Body of pancreas (tissue), 4 donors: ENCODE measurements at regions not wholly inside any gene's neighbourhood (a gene's known extent, or its start where the extent isn't known, plus 50 kb on each side); places are given as distances from the start of the nearest gene placed in this dataset.

Source experiments
- ATAC-seq: fragments of 150-250 bp; one replicate; pipeline ENCODE4 v1.9.1; 2016
- DNase-seq, 4 donors: peaks; one replicate each; pipeline ENCODE4 v3.0.0-alpha.2; 2019
- H3K27ac ChIP-seq, 4 donors: fragments of 200-600 bp; sonication (generic); 1 replicate in 3 of 4; 2 replicates in 1 of 4; pipeline versions ENCODE4 v1.5.1 to v1.6.1; 2016 to 2019; ENCODE audit warnings: mild to moderate bottlenecking in 1 of 4, mixed read lengths in 1 of 4, moderate library complexity in 1 of 4
- H3K27me3 ChIP-seq, 2 donors: fragments of 200-600 bp; sonication (generic); one replicate each; pipeline ENCODE4 v1.6.0; 2016; ENCODE audit warnings: mild to moderate bottlenecking in 1 of 2
- H3K36me3 ChIP-seq, 2 donors: fragments of 200-600 bp; sonication (generic); replicated peaks in 1 of 2; 2 replicates each; pipeline ENCODE4 v1.5.1; 2016; ENCODE audit warnings: low read depth in 2 of 2; ENCODE audit not compliant: insufficient read depth in 1 of 2
- H3K4me1 ChIP-seq: fragments of 200-600 bp; sonication (generic); one replicate; pipeline ENCODE4 v1.6.0; 2016
- H3K4me3 ChIP-seq, 2 donors: fragments of 200-600 bp; sonication (generic); 1 replicate in 1 of 2; 2 replicates in 1 of 2; pipeline ENCODE4 v1.5.1; 2016 to 2019
- H3K9me3 ChIP-seq, 3 donors: fragments of 200-600 bp; sonication (generic); 1 replicate in 2 of 3; 2 replicates in 1 of 3; pipeline ENCODE4 v1.5.1; 2016
- POLR2A ChIP-seq, 3 donors: fragments of 450-650 bp; IDR thresholded peaks; one replicate each; pipeline ENCODE4 v1.6.1; 2016; ENCODE audit warnings: antibody characterized with exemption in 3 of 3, mild to moderate bottlenecking in 2 of 3
- WGBS, 2 donors: methylation state at CpG; one replicate each; pipeline ENCODE4 v1.1.5; 2017; 5-methylcytosine and 5-hydroxymethylcytosine counted together
- intact Hi-C: fragments of 100-400 bp; cut with DNase I; formaldehyde crosslinking; loops from one replicate; pipeline ENCODE4 v1.15.1; 2023
- TF ChIP-seq, protein P1 (sequence below), 7 experiments: fragments of 450-650 bp in 4 of 7; fragments of 200-600 bp in 3 of 7; sonication (generic) in 3 of 7; IDR thresholded peaks; one replicate each; pipeline ENCODE4 v1.5.1; 2016 to 2019; ENCODE audit warnings: antibody characterized with exemption in 7 of 7

GRCh38 chr17:77741109-77741508, 217.4 kb upstream of the TNRC6C start:
- TF ChIP-seq, protein P1, sequence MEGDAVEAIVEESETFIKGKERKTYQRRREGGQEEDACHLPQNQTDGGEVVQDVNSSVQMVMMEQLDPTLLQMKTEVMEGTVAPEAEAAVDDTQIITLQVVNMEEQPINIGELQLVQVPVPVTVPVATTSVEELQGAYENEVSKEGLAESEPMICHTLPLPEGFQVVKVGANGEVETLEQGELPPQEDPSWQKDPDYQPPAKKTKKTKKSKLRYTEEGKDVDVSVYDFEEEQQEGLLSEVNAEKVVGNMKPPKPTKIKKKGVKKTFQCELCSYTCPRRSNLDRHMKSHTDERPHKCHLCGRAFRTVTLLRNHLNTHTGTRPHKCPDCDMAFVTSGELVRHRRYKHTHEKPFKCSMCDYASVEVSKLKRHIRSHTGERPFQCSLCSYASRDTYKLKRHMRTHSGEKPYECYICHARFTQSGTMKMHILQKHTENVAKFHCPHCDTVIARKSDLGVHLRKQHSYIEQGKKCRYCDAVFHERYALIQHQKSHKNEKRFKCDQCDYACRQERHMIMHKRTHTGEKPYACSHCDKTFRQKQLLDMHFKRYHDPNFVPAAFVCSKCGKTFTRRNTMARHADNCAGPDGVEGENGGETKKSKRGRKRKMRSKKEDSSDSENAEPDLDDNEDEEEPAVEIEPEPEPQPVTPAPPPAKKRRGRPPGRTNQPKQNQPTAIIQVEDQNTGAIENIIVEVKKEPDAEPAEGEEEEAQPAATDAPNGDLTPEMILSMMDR (IDR thresholded peaks at IDR 0.05), result peak in 1 of 7 experiments; percentile 10
- no peak for TF ChIP-seq POLR2A (IDR thresholded peaks at IDR 0.05)
- ATAC-seq, result no peak
- H3K4me3 ChIP-seq, result no peak overlapping the region
- intact Hi-C loops, result no loop called here
- no peak for DNase-seq
- 30 to 37% methylated on average over 8 of the region's 8 CpGs for WGBS, 2 donors
- no peaks in the 10 kb centered on the region for H3K27me3 ChIP-seq
- no peaks in the 10 kb centered on the region for H3K9me3 ChIP-seq
- H3K36me3 ChIP-seq, result no peaks in the 10 kb centered on the region
- H3K27ac ChIP-seq, result no peak overlapping the region
- no peaks in the 10 kb centered on the region for H3K4me1 ChIP-seq

DNA sequence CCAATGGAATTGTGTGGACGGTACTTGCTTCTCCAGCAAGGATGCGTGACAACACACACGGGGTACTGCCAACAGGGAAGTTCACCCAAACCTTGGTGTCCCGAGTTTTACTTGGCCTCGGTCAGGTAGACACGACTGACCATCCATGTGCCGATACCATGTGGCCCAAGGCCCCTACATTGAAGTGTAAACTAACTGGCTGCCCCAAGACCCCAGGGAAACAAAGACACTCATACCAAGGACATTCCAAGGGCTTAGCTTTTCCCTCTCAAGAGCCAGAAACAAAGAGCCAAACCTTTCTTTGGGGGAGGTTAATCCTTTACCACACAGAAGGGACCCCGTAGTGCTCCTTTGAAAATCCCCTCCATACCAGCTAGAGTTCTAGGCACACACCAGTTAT, 215.9 kb upstream of the TNRC6C start:
- Histone ChIP-seq H3K4me3 (no peak overlapping the region), H3K36me3 (no peaks in the 10 kb centered on the region), H3K9me3 (no peaks in the 10 kb centered on the region), H3K27me3 (no peaks in the 10 kb centered on the region), H3K27ac (no peak overlapping the region), H3K4me1 (no peaks in the 10 kb centered on the region)
- ATAC-seq, result no peak
- no peak for TF ChIP-seq POLR2A (IDR thresholded peaks at IDR 0.05)
- TF ChIP-seq, protein P1 (IDR thresholded peaks at IDR 0.05), result no peak
- 68% methylated on average over 8 of the region's 8 CpGs for WGBS, 2 donors
- DNase-seq, result no peak
- intact Hi-C loops, result no loop called here

DNA sequence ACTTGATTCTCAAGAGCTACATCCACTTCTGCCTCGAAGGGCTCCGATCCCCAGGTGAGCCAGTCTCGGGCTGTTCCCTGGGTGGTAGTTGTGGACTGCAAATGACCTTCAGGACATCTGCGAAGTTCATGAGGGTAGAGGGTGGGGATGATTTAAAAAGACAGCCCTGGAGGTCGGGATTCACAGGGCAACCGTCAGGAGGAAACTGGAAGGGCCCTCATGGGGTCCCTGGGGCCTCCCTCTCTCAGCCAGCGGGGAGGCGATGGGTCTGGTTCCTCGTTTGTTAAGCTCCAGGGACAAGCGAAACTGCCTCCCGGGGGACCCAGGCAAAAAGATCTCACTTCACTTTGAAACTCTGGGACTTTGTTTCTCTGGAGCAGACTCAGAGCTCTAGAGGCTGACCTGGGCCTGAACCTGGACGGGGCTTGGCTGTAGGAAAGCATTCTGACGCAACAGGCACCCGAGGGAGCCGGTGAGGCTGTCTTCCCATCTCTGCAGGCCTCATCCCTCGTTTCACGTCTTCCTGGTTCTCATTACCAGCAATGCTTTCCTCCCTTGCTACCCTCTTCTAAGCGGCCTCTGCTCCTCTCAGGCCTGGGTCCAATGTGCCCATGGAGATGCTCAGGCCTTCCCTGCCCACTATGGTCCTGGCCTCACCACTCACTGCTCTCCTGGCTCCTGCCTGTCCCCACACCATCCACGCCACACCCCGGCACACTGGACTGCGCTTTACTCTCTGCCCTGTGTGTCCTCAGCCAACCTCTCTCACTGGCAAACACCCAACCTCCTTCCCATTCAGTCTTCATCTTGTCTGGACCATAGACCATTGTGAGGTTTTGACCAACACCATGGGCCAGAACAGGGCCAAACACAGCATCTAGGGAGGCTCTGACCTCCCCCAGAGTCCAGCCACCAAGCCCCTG, 214.2 kb upstream of the TNRC6C start:
- no peaks in the 10 kb centered on the region for H3K27me3 ChIP-seq
- DNase-seq, result peak in 1 of 4 donors; percentile 19
- no peaks in the 10 kb centered on the region for H3K36me3 ChIP-seq
- WGBS, 2 donors, result 65 to 75% methylated on average over 21 of the region's 21 CpGs
- H3K4me1 ChIP-seq, result no peaks in the 10 kb centered on the region
- intact Hi-C loops, result no loop called here
- no peak overlapping the region for H3K4me3 ChIP-seq
- TF ChIP-seq, protein P1 (IDR thresholded peaks at IDR 0.05), result no peak
- no peak for TF ChIP-seq POLR2A (IDR thresholded peaks at IDR 0.05)
- H3K27ac ChIP-seq, result no peak overlapping the region
- no peaks in the 10 kb centered on the region for H3K9me3 ChIP-seq
- ATAC-seq, result no peak

- TF ChIP-seq POLR2A (IDR thresholded peaks at IDR 0.05), result no peak
- TF ChIP-seq, protein P1 (IDR thresholded peaks at IDR 0.05), result no peak
Measured at GRCh38 chr17:77745702-77746101, 212.8 kb upstream of the TNRC6C start.

GRCh38 chr17:77746393-77746792, 212.1 kb upstream of the TNRC6C start:
- no peaks in the 10 kb centered on the region for H3K9me3 ChIP-seq

More at GRCh38 chr17:77745702-77746101, 212.8 kb upstream of the TNRC6C start:
- no peaks in the 10 kb centered on the region for H3K27me3 ChIP-seq
- no peak for DNase-seq
- 86 to 88% methylated on average over 2 of the region's 2 CpGs for WGBS, 2 donors
- H3K9me3 ChIP-seq, result no peaks in the 10 kb centered on the region
- H3K4me3 ChIP-seq, result no peak overlapping the region
- no peak for ATAC-seq
- no peaks in the 10 kb centered on the region for H3K36me3 ChIP-seq
- no peaks in the 10 kb centered on the region for H3K4me1 ChIP-seq
- intact Hi-C loops, result no loop called here
- H3K27ac ChIP-seq, result no peak overlapping the region

More at GRCh38 chr17:77746393-77746792, 212.1 kb upstream of the TNRC6C start:
- DNase-seq (no peak), ATAC-seq (no peak)
- intact Hi-C loops, result no loop called here
- H3K4me1 ChIP-seq, result no peaks in the 10 kb centered on the region
- H3K27me3 ChIP-seq, result no peaks in the 10 kb centered on the region
- H3K27ac ChIP-seq, result no peak overlapping the region
- 84 to 86% methylated on average over 6 to 8 of the region's 8 CpGs for WGBS, 2 donors
- no peaks in the 10 kb centered on the region for H3K36me3 ChIP-seq
- TF ChIP-seq POLR2A (IDR thresholded peaks at IDR 0.05), result no peak
- TF ChIP-seq, protein P1 (IDR thresholded peaks at IDR 0.05), result no peak
- no peak overlapping the region for H3K4me3 ChIP-seq
